Suppressor macrophage (primary cell): ENCODE measurements at regions not wholly inside any gene's neighbourhood (a gene's known extent, or its start where the extent isn't known, plus 50 kb on each side); places are given as distances from the start of the nearest gene placed in this dataset.

Experiments
- DNase-seq, 4 experiments: peaks; one replicate each; pipeline ENCODE4 v3.0.0-alpha.2; 2020 to 2022

GRCh38 chr9:19998153-19998552, 209.3 kb upstream of the SLC24A2 start:
- peak; percentile 20 to 57 (median 46) for DNase-seq

GRCh38 chr9:19995619-19996018, 206.8 kb upstream of the SLC24A2 start:
- DNase-seq, result no peak

GRCh38 chr9:19994296-19994695, 205.5 kb upstream of the SLC24A2 start:
- DNase-seq, result no peak

- no peak for DNase-seq
These were observed 203.7 kb upstream of the SLC24A2 start for GRCh38 chr9:19992556-19992955.

- no peak for DNase-seq
These were observed 200.4 kb upstream of the SLC24A2 start for GRCh38 chr9:19989213-19989612.

GRCh38 chr9:19988281-19988680, 199.4 kb upstream of the SLC24A2 start:
- no peak for DNase-seq

GRCh38 chr9:19985081-19985480, 196.2 kb upstream of the SLC24A2 start:
- no peak for DNase-seq

- peak in 2 of 4 experiments; percentile 19 to 23 for DNase-seq
These were observed 187.4 kb upstream of the SLC24A2 start for GRCh38 chr9:19976226-19976625.

- DNase-seq, result no peak
These were observed 186.7 kb upstream of the SLC24A2 start for GRCh38 chr9:19975499-19975898.

- DNase-seq, result peak in 1 of 4 experiments; percentile 24
These were observed 180.9 kb upstream of the SLC24A2 start for GRCh38 chr9:19969721-19970120.

GRCh38 chr9:19967888-19968459, 179.1 kb upstream of the SLC24A2 start:
- DNase-seq, result no peak

- DNase-seq, result no peak
These were observed 178.5 kb upstream of the SLC24A2 start for GRCh38 chr9:19967216-19967887.

- no peak for DNase-seq
These were observed 176.5 kb upstream of the SLC24A2 start for GRCh38 chr9:19965336-19965735.

- no peak for DNase-seq
These were observed 159.2 kb upstream of the SLC24A2 start for GRCh38 chr9:19947996-19948395.

GRCh38 chr9:19946441-19947109, 157.7 kb upstream of the SLC24A2 start:
- peak in 2 of 4 experiments; percentile 27 to 30 for DNase-seq

- no peak for DNase-seq
These were observed 153.0 kb upstream of the SLC24A2 start for GRCh38 chr9:19941874-19942273.

GRCh38 chr9:19940811-19941535, 152.1 kb upstream of the SLC24A2 start:
- DNase-seq, result no peak

- peak in 3 of 4 experiments; percentile 31 to 47 (median 38) for DNase-seq
These were observed 151.0 kb upstream of the SLC24A2 start for GRCh38 chr9:19939734-19940278.

- no peak for DNase-seq
These were observed 150.3 kb upstream of the SLC24A2 start for GRCh38 chr9:19938990-19939733.

- no peak for DNase-seq
These were observed 148.3 kb upstream of the SLC24A2 start for GRCh38 chr9:19937121-19937520.

- DNase-seq, result no peak
These were observed 147.8 kb upstream of the SLC24A2 start for GRCh38 chr9:19936598-19936997.

GRCh38 chr9:19935422-19935821, 146.6 kb upstream of the SLC24A2 start:
- DNase-seq, result no peak
